ENCODE measurements at regions not wholly inside any gene's neighbourhood (a gene's known extent, or its start where the extent isn't known, plus 50 kb on each side); places are given as distances from the start of the nearest gene placed in this dataset.

DNA sequence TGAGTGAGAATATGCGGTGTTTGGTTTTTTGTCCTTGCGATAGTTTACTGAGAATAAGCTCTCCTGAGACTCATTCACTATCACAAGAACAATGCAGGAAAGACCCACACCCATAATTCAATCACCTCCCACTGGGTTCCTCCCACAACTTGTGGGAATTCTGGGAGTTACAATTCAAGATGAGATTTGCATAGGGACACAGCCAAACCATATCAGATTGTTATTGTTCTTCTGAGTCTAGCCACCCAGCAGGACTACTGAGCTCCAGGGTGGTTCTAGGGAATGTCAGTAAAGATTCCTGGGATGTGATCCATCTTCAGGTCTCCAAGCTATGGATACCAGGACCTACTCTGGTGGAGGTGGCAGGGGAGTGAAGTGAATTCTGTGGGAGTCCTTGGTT is 2075.1 kb upstream of the CDH9 start:
- H3K4me1 Mint-ChIP-seq: peaks cover 0 to 4% of the 10 kb centered on the region in 2 experiments; a peak in 2 of 4 replicates
- WGBS (ENCODE audit: extremely low coverage, insufficient read length, low lambda C conversion rate): no CpG with 5 or more reads among the region's 2 CpGs

More for the DNA sequence above, 2075.1 kb upstream of the CDH9 start:
- Histone ChIP-seq H4K5ac (ENCODE audit: insufficient read length, low read depth, low read length) (no peak overlapping the region), H3K79me1 (ENCODE audit: insufficient read depth, low read depth, low read length, poor library complexity, severe bottlenecking) (no peaks in the 10 kb centered on the region), H3T11ph (ENCODE audit: low read length) (no peak overlapping the region), H2BK20ac (ENCODE audit: low read depth, low read length, poor library complexity, severe bottlenecking) (no peak overlapping the region), H3K18ac (ENCODE audit: insufficient read length, low read depth, low read length) (no peak overlapping the region), H4K8ac (replicated peaks; ENCODE audit: insufficient read length, low read depth, low read length) (no peak overlapping the region), H2AFZ (ENCODE audit: low read length) (no peak overlapping the region), H3K4ac (ENCODE audit: low read depth, low read length) (no peak overlapping the region), H2BK120ac (ENCODE audit: low read depth, low read length, poor library complexity, severe bottlenecking) (no peak overlapping the region), H3K27ac (ENCODE audit: insufficient read length, low read depth, low read length) (no peak overlapping the region), H3K9me3 (ENCODE audit: control insufficient read depth, low read depth, low read length) (no peaks in the 10 kb centered on the region), H4K91ac (ENCODE audit: insufficient read length, low read depth, low read length) (no peak overlapping the region), H3K56ac (ENCODE audit: insufficient read length, low read depth, low read length) (no peak overlapping the region), H2BK5ac (ENCODE audit: insufficient read length, low read length) (no peak overlapping the region), H3K23ac (ENCODE audit: insufficient read length, low read depth, low read length) (no peak overlapping the region), H3K4me2 (ENCODE audit: insufficient read depth, insufficient read length, low read length) (no peak overlapping the region), H3K4me1 (ENCODE audit: insufficient read depth, low read length) (no peaks in the 10 kb centered on the region), H2BK12ac (ENCODE audit: insufficient read length, low read depth, low read length) (no peak overlapping the region), H3K23me2 (ENCODE audit: insufficient read length, low read depth, low read length, poor library complexity, severe bottlenecking) (no peaks in the 10 kb centered on the region), H3K14ac (ENCODE audit: insufficient read depth, low read length) (no peak overlapping the region), H2AK5ac (ENCODE audit: insufficient read length, low read length) (no peak overlapping the region), H3K27me3 (ENCODE audit: insufficient read depth, low read length) (no peaks in the 10 kb centered on the region), H3K79me2 (ENCODE audit: insufficient read depth, low read length) (no peaks in the 10 kb centered on the region), H2BK15ac (ENCODE audit: low read depth, low read length) (no peak overlapping the region), H4K20me1 (ENCODE audit: control insufficient read depth, insufficient read depth, insufficient read length) (no peaks in the 10 kb centered on the region), H3K9ac (ENCODE audit: extremely low read depth, insufficient read length, low read length) (no peak overlapping the region)
- Mint-ChIP-seq H3K27me3 (ENCODE audit: low read depth) (no peaks in the 10 kb centered on the region), H3K9me3 (peaks cover 7 to 8% of the 10 kb centered on the region in 2 experiments), H3K36me3 (ENCODE audit: insufficient read depth in 1 of 3, low read depth in 3 of 3) (peaks cover 0 to 5% (median 0%) of the 10 kb centered on the region in 3 experiments; a peak in 4 of 7 replicates), H3K4me3 (no peak overlapping the region), H3K27ac (no peak overlapping the region)
- no peak for DNase-seq
- TF ChIP-seq, protein P1, sequence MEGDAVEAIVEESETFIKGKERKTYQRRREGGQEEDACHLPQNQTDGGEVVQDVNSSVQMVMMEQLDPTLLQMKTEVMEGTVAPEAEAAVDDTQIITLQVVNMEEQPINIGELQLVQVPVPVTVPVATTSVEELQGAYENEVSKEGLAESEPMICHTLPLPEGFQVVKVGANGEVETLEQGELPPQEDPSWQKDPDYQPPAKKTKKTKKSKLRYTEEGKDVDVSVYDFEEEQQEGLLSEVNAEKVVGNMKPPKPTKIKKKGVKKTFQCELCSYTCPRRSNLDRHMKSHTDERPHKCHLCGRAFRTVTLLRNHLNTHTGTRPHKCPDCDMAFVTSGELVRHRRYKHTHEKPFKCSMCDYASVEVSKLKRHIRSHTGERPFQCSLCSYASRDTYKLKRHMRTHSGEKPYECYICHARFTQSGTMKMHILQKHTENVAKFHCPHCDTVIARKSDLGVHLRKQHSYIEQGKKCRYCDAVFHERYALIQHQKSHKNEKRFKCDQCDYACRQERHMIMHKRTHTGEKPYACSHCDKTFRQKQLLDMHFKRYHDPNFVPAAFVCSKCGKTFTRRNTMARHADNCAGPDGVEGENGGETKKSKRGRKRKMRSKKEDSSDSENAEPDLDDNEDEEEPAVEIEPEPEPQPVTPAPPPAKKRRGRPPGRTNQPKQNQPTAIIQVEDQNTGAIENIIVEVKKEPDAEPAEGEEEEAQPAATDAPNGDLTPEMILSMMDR (conservative IDR thresholded peaks at IDR 0.05): no peak

Data from H9 (cell line).